Kidney (tissue), 13 donors: ENCODE measurements at regions not wholly inside any gene's neighbourhood (a gene's known extent, or its start where the extent isn't known, plus 50 kb on each side); places are given as distances from the start of the nearest gene placed in this dataset.

Source experiments
- DNase-seq, 5 donors: peaks; one replicate each; pipeline ENCODE4 v3.0.0-alpha.2; 2013 to 2020
- FAIRE-seq: peaks from 2 replicates; lab custom pipeline; 2012; peaks lifted over from hg19 to GRCh38; lab: Jason Lieb, UNC
- H3K27ac ChIP-seq, 2 donors: one replicate each; pipeline ENCODE4 v1.7.0; 2013; ENCODE audit warnings: low read depth in 2 of 2, low read length in 2 of 2, inconsistent platforms in 1 of 2
- H3K27me3 ChIP-seq: one replicate; pipeline ENCODE4 v1.7.1; 2013; ENCODE audit warnings: low read length, inconsistent platforms; ENCODE audit not compliant: control insufficient read depth, insufficient read depth
- H3K36me3 ChIP-seq, 3 donors: one replicate each; pipeline versions ENCODE4 v1.7.0 to v1.7.1; 2013; ENCODE audit warnings: low read length in 3 of 3, control low read depth in 1 of 3, inconsistent platforms in 1 of 3; ENCODE audit not compliant: insufficient read depth in 3 of 3, control insufficient read depth in 2 of 3
- H3K4me1 ChIP-seq, 3 donors: one replicate each; pipeline versions ENCODE4 v1.7.0 to v1.7.1; 2013; ENCODE audit warnings: low read length in 3 of 3, inconsistent platforms in 1 of 3, low read depth in 1 of 3; ENCODE audit not compliant: control insufficient read depth in 2 of 3, insufficient read depth in 2 of 3
- H3K4me3 ChIP-seq, 3 donors: one replicate each; pipeline versions ENCODE4 v1.7.0 to v1.8.1; 2013; ENCODE audit warnings: low read length in 3 of 3, control low read depth in 1 of 3, inconsistent platforms in 1 of 3
- H3K9ac ChIP-seq, 3 donors: one replicate each; pipeline versions ENCODE4 v1.7.0 to v1.7.1; 2013; ENCODE audit warnings: low read length in 3 of 3, control low read depth in 1 of 3, inconsistent platforms in 1 of 3
- H3K9me3 ChIP-seq, 3 donors: one replicate each; pipeline versions ENCODE4 v1.7.0 to v1.7.1; 2013; ENCODE audit warnings: low read length in 3 of 3, control low read depth in 1 of 3, inconsistent platforms in 1 of 3; ENCODE audit not compliant: control insufficient read depth in 2 of 3, insufficient read depth in 1 of 3
- CTCF ChIP-seq: IDR thresholded peaks from 3 replicates; pipeline ENCODE4 v1.5.1; 2012; ENCODE audit warnings: mild to moderate bottlenecking, moderate library complexity, borderline replicate concordance; ENCODE audit not compliant: insufficient read depth; ENCODE audit errors: extremely low read depth
- intact Hi-C: fragments of 100-400 bp; cut with DNase I; formaldehyde crosslinking; loops from one replicate; pipeline ENCODE4 v1.11.1; 2022
- donor health status: control.
- donor health status: control.
- donor health status: control.
- donor health status: control.
- donor health status: control.
- donor health status: DM: yes; HTN: yes; CAD: no.
- donor health status: Normal renal cell carcinoma (clear cell type).

GRCh38 chr4:79050541-79050880, 111.3 kb upstream of the PAQR3 start:
- no peak overlapping the region for H3K27ac ChIP-seq
- H3K4me1 ChIP-seq, result no peaks in the 10 kb centered on the region
- H3K36me3 ChIP-seq, result no peaks in the 10 kb centered on the region
- FAIRE-seq (no peak), DNase-seq (peak in 1 of 5 donors; percentile 10)
- H3K27me3 ChIP-seq, result no peaks in the 10 kb centered on the region
- no peak overlapping the region for H3K4me3 ChIP-seq
- no peak overlapping the region for H3K9ac ChIP-seq
- intact Hi-C loops, result no loop called here
- no peaks in the 10 kb centered on the region for H3K9me3 ChIP-seq
- no peak for TF ChIP-seq CTCF

GRCh38 chr4:79049840-79050540, 110.8 kb upstream of the PAQR3 start:
- no peak for TF ChIP-seq CTCF
- Histone ChIP-seq H3K4me3 (no peak overlapping the region), H3K27ac (no peak overlapping the region), H3K4me1 (no peaks in the 10 kb centered on the region), H3K9ac (no peak overlapping the region), H3K36me3 (no peaks in the 10 kb centered on the region), H3K27me3 (no peaks in the 10 kb centered on the region), H3K9me3 (no peaks in the 10 kb centered on the region)
- no peak for FAIRE-seq
- intact Hi-C loops, result no loop called here
- DNase-seq, result peak in 1 of 5 donors; percentile 28

GRCh38 chr4:79048878-79049277, 109.6 kb upstream of the PAQR3 start:
- no peaks in the 10 kb centered on the region for H3K9me3 ChIP-seq
- H3K36me3 ChIP-seq, result no peaks in the 10 kb centered on the region
- H3K4me3 ChIP-seq, result no peak overlapping the region
- no peak overlapping the region for H3K9ac ChIP-seq
- no peak for DNase-seq
- no peaks in the 10 kb centered on the region for H3K4me1 ChIP-seq
- H3K27me3 ChIP-seq, result no peaks in the 10 kb centered on the region
- TF ChIP-seq CTCF, result no peak
- intact Hi-C loops, result no loop called here
- no peak for FAIRE-seq
- no peak overlapping the region for H3K27ac ChIP-seq

GRCh38 chr4:79047316-79047715, 108.1 kb upstream of the PAQR3 start:
- no peaks in the 10 kb centered on the region for H3K4me1 ChIP-seq
- intact Hi-C loops, result no loop called here
- H3K36me3 ChIP-seq, result no peaks in the 10 kb centered on the region
- no peak overlapping the region for H3K27ac ChIP-seq
- no peak for TF ChIP-seq CTCF
- no peaks in the 10 kb centered on the region for H3K9me3 ChIP-seq
- no peak overlapping the region for H3K4me3 ChIP-seq
- no peak for FAIRE-seq
- no peak overlapping the region for H3K9ac ChIP-seq
- DNase-seq, result no peak
- no peaks in the 10 kb centered on the region for H3K27me3 ChIP-seq
